Right lobe of liver (tissue), 6 donors: ENCODE measurements at regions not wholly inside any gene's neighbourhood (a gene's known extent, or its start where the extent isn't known, plus 50 kb on each side); places are given as distances from the start of the nearest gene placed in this dataset.

Source experiments
- ATAC-seq, 4 donors: fragments of 200-7000 bp; cut with Tn5 transposase; one replicate each; pipeline ENCODE4 v1.9.1; 2020; ENCODE audit warnings: mild to moderate bottlenecking in 4 of 4, moderate library complexity in 4 of 4
- DNase-seq, 3 donors: peaks; one replicate each; pipeline ENCODE4 v3.0.0-alpha.2; 2020
- H3K27ac ChIP-seq, 3 donors: fragments of 200-600 bp; one replicate each; pipeline ENCODE4 v1.8.0; 2022
- H3K27me3 ChIP-seq, 2 donors: fragments of 200-600 bp; one replicate each; pipeline ENCODE4 v1.8.0; 2022
- H3K36me3 ChIP-seq, 4 donors: fragments of 200-600 bp; sonication (generic) in 1 of 4; one replicate each; pipeline versions ENCODE4 v1.5.1 to v1.8.0; 2017 to 2022; ENCODE audit warnings: control low read depth in 1 of 4
- H3K4me1 ChIP-seq, 4 donors: fragments of 200-600 bp; sonication (generic) in 1 of 4; one replicate each; pipeline versions ENCODE4 v1.5.1 to v1.8.0; 2017 to 2022; ENCODE audit warnings: control low read depth in 1 of 4
- H3K4me3 ChIP-seq, 3 donors: fragments of 200-600 bp; one replicate each; pipeline ENCODE4 v1.8.0; 2022
- H3K9me3 ChIP-seq, 4 donors: fragments of 200-600 bp; sonication (generic) in 1 of 4; one replicate each; pipeline versions ENCODE4 v1.5.1 to v1.8.0; 2017 to 2022; ENCODE audit warnings: control low read depth in 1 of 4
- POLR2A ChIP-seq: fragments of 450-650 bp; IDR thresholded peaks from one replicate; pipeline ENCODE4 v1.6.1; 2017; ENCODE audit warnings: antibody characterized with exemption, mild to moderate bottlenecking
- WGBS: methylation state at CpG from one replicate; pipeline ENCODE4 v1.1.6; 2018; ENCODE audit warnings: low coverage, low lambda C conversion rate; ENCODE audit not compliant: insufficient coverage; ENCODE audit errors: missing lambda C conversion rate; 5-methylcytosine and 5-hydroxymethylcytosine counted together
- intact Hi-C, 2 donors: fragments of 100-400 bp; cut with DNase I; formaldehyde crosslinking; loops; one replicate each; pipeline versions ENCODE4 v1.11.2 to v1.14.1; 2022
- TF ChIP-seq, protein P1 (sequence below), 4 donors: fragments of 200-600 bp in 3 of 4; fragments of 450-650 bp in 1 of 4; IDR thresholded peaks; one replicate each; pipeline versions ENCODE4 v1.5.1 to v1.8.0; 2016 to 2022; ENCODE audit warnings: antibody characterized with exemption in 4 of 4, mild to moderate bottlenecking in 2 of 4
- donor health status: DM: no; HTN: yes; CAD: no.
- donor health status: DM: no; HTN: no; CAD: no.
- donor health status: DM: no; HTN: no; CAD: no.
- donor health status: DM: no; HTN: yes; CAD: no.
- donor health status: DM: no; HTN: yes; CAD: no.

DNA sequence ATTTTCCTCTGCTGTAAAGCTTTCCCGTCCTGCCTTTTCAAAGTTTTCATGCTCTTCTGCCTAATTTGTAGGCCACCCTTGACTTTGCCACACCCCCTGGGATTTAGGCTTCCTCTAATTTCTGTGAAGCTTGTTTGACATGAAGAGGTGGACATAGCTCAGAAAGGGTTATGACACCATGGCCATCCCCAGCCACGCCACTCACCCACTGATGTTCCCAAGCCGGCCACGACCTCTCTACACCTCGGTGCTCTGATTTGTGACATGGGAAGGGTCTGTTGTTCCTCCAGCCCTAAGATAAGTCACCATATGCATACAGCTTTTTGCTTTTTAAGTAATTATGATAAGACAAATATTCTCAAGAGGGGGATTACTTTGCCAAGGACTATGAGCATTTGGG is 139.5 kb downstream of the BARX1 start:
- intact Hi-C loops, result no loop called here
- no peaks in the 10 kb centered on the region for H3K27me3 ChIP-seq
- TF ChIP-seq POLR2A, result no peak
- TF ChIP-seq, protein P1, sequence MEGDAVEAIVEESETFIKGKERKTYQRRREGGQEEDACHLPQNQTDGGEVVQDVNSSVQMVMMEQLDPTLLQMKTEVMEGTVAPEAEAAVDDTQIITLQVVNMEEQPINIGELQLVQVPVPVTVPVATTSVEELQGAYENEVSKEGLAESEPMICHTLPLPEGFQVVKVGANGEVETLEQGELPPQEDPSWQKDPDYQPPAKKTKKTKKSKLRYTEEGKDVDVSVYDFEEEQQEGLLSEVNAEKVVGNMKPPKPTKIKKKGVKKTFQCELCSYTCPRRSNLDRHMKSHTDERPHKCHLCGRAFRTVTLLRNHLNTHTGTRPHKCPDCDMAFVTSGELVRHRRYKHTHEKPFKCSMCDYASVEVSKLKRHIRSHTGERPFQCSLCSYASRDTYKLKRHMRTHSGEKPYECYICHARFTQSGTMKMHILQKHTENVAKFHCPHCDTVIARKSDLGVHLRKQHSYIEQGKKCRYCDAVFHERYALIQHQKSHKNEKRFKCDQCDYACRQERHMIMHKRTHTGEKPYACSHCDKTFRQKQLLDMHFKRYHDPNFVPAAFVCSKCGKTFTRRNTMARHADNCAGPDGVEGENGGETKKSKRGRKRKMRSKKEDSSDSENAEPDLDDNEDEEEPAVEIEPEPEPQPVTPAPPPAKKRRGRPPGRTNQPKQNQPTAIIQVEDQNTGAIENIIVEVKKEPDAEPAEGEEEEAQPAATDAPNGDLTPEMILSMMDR (IDR thresholded peaks at IDR 0.05), result no peak
- H3K9me3 ChIP-seq, result no peaks in the 10 kb centered on the region
- no peaks in the 10 kb centered on the region for H3K4me1 ChIP-seq
- no peaks in the 10 kb centered on the region for H3K36me3 ChIP-seq
- 50% methylated on average over 4 of the region's 5 CpGs for WGBS
- H3K27ac ChIP-seq, result no peak overlapping the region
- H3K4me3 ChIP-seq, result no peak overlapping the region
- no peak for ATAC-seq
- DNase-seq, result no peak

DNA sequence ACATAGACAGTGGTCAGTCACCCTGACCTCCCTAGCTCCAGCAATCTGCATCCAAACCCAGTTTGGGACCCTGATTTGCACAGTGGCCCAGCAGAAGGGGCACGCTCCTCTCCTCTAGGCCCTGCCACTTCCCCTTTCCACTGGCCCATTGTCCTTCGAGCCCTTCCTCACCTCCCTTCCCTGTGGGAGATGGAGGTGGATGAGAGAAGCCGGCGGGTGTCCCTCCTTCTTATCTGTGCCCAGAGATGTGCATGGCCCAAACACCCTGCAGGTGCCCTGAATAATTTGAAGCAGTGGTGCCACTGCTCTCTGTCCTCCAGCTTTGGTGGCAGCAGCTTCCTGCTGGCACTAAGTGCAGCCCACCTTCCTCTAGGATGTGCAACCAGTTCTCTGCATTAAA is 140.0 kb downstream of the BARX1 start:
- Histone ChIP-seq H3K27ac (no peak overlapping the region), H3K9me3 (no peaks in the 10 kb centered on the region), H3K27me3 (no peaks in the 10 kb centered on the region), H3K4me1 (no peaks in the 10 kb centered on the region), H3K4me3 (no peak overlapping the region), H3K36me3 (no peaks in the 10 kb centered on the region)
- 14% methylated on average over 3 of the region's 4 CpGs for WGBS
- DNase-seq, result no peak
- intact Hi-C loops, result no loop called here
- ATAC-seq, result no peak
- no peak for TF ChIP-seq POLR2A
- TF ChIP-seq, protein P1 (IDR thresholded peaks at IDR 0.05), result no peak

DNA sequence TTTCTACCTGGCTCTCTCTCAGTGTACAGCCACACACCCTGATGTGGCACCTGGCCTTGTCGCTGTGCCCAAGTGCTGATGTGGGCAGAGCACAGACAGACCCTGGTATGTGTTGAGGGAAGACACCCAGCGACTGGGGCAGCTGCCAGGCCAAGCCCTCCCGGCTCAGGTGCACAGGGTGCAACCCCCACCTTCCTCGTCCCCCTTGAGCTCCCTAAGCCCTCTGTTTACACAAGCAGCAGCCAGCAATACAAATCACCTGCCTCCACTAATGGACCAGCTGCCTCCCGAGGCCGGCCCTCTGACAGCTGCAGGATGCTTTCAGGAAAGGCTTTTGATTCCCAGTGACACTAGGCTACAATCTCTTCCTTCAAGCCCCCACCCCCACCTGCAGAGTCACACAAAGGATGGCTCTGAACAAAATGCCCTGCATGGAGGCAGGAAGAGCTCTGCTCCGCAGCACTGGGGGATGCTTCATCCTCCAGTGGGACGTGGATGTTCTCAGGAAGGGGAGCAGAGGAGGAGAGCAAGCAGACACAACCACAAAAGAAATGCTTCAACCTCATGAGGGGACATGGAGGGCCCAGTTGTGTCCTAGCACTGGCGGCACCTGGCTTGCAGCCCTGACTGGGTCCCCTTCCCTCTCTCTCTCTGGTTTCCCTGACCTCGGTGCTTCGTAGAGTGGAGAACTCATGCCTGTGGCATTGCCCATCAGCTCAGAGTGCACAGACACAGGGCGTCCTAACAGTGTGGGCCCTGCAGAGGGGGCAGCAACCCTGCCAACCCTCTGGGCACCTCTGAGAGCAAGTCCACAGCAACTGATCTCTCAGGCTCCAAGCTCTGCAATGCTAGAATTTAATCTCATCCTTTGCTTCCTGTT is 140.8 kb downstream of the BARX1 start:
- Histone ChIP-seq H3K4me3 (no peak overlapping the region), H3K27me3 (no peaks in the 10 kb centered on the region), H3K36me3 (no peaks in the 10 kb centered on the region), H3K9me3 (no peaks in the 10 kb centered on the region), H3K27ac (no peak overlapping the region), H3K4me1 (no peaks in the 10 kb centered on the region)
- 15% methylated on average over 7 of the region's 12 CpGs for WGBS
- intact Hi-C loops, result no loop called here
- no peak for TF ChIP-seq POLR2A
- TF ChIP-seq, protein P1 (IDR thresholded peaks at IDR 0.05), result no peak
- ATAC-seq (peak in 1 of 4 donors; percentile 9), DNase-seq (peak in 1 of 3 donors; percentile 25)

DNA sequence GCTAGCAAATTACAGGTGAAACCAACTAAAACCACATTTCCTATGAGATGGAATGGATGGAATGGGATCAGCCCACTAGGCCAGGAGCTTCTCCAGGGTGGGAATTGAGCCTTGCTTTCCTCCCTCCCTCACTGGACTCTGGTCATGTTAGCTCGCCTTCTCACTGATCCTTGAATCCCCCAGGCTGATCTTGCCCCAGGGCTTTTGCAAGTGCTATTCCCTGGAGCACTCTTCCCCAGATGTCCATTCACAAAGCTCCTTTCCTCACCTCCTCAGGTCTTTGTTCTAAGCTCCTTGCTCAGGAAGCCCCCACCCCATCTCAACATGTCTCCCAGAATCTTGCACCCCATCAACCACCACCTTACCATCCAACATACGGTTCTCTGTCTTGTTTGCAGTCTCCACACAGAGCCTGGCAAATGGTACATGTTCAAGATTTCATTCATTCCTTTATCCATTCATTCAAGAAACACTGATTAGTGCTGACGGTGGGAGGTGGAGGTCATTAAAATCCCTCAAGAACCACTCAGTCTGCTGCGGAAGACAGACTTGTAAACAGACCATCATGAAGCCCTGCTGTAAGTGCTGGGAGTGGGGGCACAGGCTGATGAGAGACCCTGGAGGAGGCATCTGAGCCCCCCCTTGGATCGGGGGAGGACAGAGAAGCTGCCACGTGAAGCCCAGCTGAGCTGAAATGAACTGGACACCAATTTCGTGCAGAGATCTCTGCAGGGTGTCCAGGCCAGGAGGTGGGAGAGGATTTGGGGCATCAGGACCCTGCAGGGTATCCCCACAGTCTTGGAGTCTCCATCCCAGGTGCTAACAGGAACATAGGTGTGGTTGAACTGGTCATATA is 141.7 kb downstream of the BARX1 start:
- H3K27me3 ChIP-seq, result no peaks in the 10 kb centered on the region
- H3K9me3 ChIP-seq, result no peaks in the 10 kb centered on the region
- H3K36me3 ChIP-seq, result no peaks in the 10 kb centered on the region
- ATAC-seq (no peak), DNase-seq (peak in 1 of 3 donors; percentile 35)
- 55% methylated on average over 3 of the region's 7 CpGs for WGBS
- no peak for TF ChIP-seq POLR2A
- TF ChIP-seq, protein P1 (IDR thresholded peaks at IDR 0.05), result no peak
- no peak overlapping the region for H3K27ac ChIP-seq
- no peaks in the 10 kb centered on the region for H3K4me1 ChIP-seq
- no peak overlapping the region for H3K4me3 ChIP-seq
- intact Hi-C loops, result no loop called here
